ENCODE measurements at regions not wholly inside any gene's neighbourhood (a gene's known extent, or its start where the extent isn't known, plus 50 kb on each side); places are given as distances from the start of the nearest gene placed in this dataset.

GRCh38 chr18:70973626-70974025 is 684.8 kb downstream of the SOCS6 start:
- no peak for TF ChIP-seq CEBPB (IDR thresholded peaks at IDR 0.05)
- no peak for TF ChIP-seq ZBTB7A (IDR thresholded peaks at IDR 0.05; ENCODE audit: low read depth)
- TF ChIP-seq MAX (IDR thresholded peaks at IDR 0.05) = no peak
- TF ChIP-seq EP300 (IDR thresholded peaks at IDR 0.05; ENCODE audit: borderline replicate concordance) = no peak
- TF ChIP-seq TAF1 (IDR thresholded peaks at IDR 0.05; ENCODE audit: low read depth) = no peak
- TF ChIP-seq CREB1 (IDR thresholded peaks at IDR 0.05; ENCODE audit: low read depth) = no peak
- no peak for TF ChIP-seq FOXM1 (IDR thresholded peaks at IDR 0.05; ENCODE audit: borderline replicate concordance, low read depth)
- TF ChIP-seq, protein P1, sequence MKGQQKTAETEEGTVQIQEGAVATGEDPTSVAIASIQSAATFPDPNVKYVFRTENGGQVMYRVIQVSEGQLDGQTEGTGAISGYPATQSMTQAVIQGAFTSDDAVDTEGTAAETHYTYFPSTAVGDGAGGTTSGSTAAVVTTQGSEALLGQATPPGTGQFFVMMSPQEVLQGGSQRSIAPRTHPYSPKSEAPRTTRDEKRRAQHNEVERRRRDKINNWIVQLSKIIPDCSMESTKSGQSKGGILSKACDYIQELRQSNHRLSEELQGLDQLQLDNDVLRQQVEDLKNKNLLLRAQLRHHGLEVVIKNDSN (IDR thresholded peaks at IDR 0.05) = no peak
- TF ChIP-seq EGR1 (IDR thresholded peaks at IDR 0.05) = no peak

DNA sequence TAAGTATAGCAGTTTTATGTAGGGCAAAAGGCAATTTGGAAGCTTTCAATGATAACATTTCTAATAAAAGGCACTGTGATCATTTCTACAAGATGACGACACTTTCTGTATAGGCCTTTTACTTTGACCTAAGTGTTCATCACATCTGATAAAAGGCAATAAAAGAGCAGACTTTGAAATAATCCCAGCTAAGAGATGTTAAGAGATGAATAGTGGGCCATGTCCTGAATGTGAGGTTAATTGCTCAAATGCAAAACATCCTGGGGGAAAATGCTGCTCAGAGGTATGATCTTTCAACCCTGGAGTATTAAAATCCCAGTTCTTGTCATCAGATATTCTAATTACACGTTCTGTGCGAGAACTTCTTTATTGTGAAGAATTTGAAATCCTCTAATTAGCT is 677.6 kb downstream of the SOCS6 start:
- TF ChIP-seq CREB1 (IDR thresholded peaks at IDR 0.05; ENCODE audit: low read depth) = no peak
- TF ChIP-seq REST (IDR thresholded peaks at IDR 0.05; ENCODE audit: low read depth) = no peak
- TF ChIP-seq MAX (IDR thresholded peaks at IDR 0.05) = no peak
- TF ChIP-seq CEBPB (IDR thresholded peaks at IDR 0.05) = no peak
- TF ChIP-seq TCF12 (IDR thresholded peaks at IDR 0.05; ENCODE audit: low read depth) = no peak
- no peak for TF ChIP-seq RAD21 (IDR thresholded peaks at IDR 0.05; ENCODE audit: low read depth)
- no peak for TF ChIP-seq YY1 (IDR thresholded peaks at IDR 0.05; ENCODE audit: low read depth)
- no peak for TF ChIP-seq ZBTB7A (IDR thresholded peaks at IDR 0.05; ENCODE audit: low read depth)
- TF ChIP-seq EGR1 (IDR thresholded peaks at IDR 0.05) = no peak
- TF ChIP-seq, protein P1 (IDR thresholded peaks at IDR 0.05) = no peak

- TF ChIP-seq ZBTB7A (IDR thresholded peaks at IDR 0.05; ENCODE audit: low read depth) (no peak), NFIC (IDR thresholded peaks at IDR 0.05) (no peak), FOXM1 (IDR thresholded peaks at IDR 0.05; ENCODE audit: borderline replicate concordance, low read depth) (no peak)
Observed at GRCh38 chr18:70961939-70962338, 673.1 kb downstream of the SOCS6 start.

DNA sequence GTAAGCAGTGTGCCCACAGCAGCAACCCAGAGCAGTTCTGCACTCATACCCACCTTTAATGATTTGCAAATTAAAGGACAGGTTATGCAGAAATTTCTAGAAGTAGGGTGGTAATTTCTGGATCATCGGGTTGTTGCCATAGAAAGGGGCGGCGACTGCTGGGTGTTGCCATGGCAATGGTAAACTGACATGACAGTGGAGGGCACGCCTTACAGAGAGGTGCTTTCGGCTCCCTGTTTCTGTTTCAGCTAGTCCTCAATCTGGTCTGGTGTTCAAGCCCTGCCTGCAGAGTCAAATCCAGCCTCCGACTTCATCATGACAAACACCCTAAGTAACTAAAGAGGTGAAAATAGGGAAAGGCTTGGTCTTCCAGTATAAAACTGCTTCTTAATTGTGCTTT is 667.7 kb downstream of the SOCS6 start:
- TF ChIP-seq, protein P1 (IDR thresholded peaks at IDR 0.05) = no peak
- TF ChIP-seq YY1 (IDR thresholded peaks at IDR 0.05; ENCODE audit: low read depth) (no peak), RAD21 (IDR thresholded peaks at IDR 0.05; ENCODE audit: low read depth) (no peak), NFIC (IDR thresholded peaks at IDR 0.05) (no peak), TCF12 (IDR thresholded peaks at IDR 0.05; ENCODE audit: low read depth) (no peak), TAF1 (IDR thresholded peaks at IDR 0.05; ENCODE audit: low read depth) (no peak), CREB1 (IDR thresholded peaks at IDR 0.05; ENCODE audit: low read depth) (no peak), FOXM1 (IDR thresholded peaks at IDR 0.05; ENCODE audit: borderline replicate concordance, low read depth) (no peak), REST (IDR thresholded peaks at IDR 0.05; ENCODE audit: low read depth) (no peak), ZBTB7A (IDR thresholded peaks at IDR 0.05; ENCODE audit: low read depth) (no peak), MAX (IDR thresholded peaks at IDR 0.05) (no peak), TEAD4 (IDR thresholded peaks at IDR 0.05) (no peak), EGR1 (IDR thresholded peaks at IDR 0.05) (no peak)

DNA sequence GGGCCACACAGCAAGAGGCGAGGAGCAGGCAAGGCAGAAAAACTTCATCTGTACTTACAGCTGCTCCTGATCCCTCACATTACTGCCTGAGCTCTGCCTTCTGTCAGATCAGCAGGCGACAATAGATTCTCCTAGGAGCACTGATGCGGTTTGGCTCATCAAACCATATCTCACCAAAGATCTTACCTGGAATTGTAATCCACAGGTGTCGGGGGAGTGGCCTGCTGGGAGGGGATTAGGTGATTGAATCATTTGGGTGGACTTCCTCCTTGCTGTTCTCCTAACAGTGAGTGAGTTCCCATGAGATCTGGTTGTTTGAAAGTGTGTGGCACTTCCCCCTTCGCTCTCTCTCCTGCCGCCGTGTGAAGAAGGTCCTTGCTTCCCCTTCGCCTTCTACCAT is 647.3 kb downstream of the SOCS6 start:
- TF ChIP-seq NFIC (IDR thresholded peaks at IDR 0.05) (no peak), MAX (IDR thresholded peaks at IDR 0.05) (no peak), TEAD4 (IDR thresholded peaks at IDR 0.05) (no peak), EP300 (IDR thresholded peaks at IDR 0.05; ENCODE audit: borderline replicate concordance) (no peak), CEBPB (IDR thresholded peaks at IDR 0.05) (no peak), YY1 (IDR thresholded peaks at IDR 0.05; ENCODE audit: low read depth) (no peak), RAD21 (IDR thresholded peaks at IDR 0.05; ENCODE audit: low read depth) (no peak), TAF1 (IDR thresholded peaks at IDR 0.05; ENCODE audit: low read depth) (no peak)
- TF ChIP-seq, protein P1 (IDR thresholded peaks at IDR 0.05) = no peak

All from Ishikawa (cell line).